Left lung (tissue), 4 donors: ENCODE measurements at regions not wholly inside any gene's neighbourhood (a gene's known extent, or its start where the extent isn't known, plus 50 kb on each side); places are given as distances from the start of the nearest gene placed in this dataset.

Experiments
- ATAC-seq: fragments of 200-7000 bp; cut with Tn5 transposase; one replicate; pipeline ENCODE4 v1.9.1; 2020; ENCODE audit warnings: moderate library complexity
- DNase-seq, 4 donors: peaks; one replicate each; pipeline ENCODE4 v3.0.0-alpha.2; 2013 to 2020
- H3K27ac ChIP-seq, 2 donors: fragments of 200-600 bp; sonication (generic) in 1 of 2; one replicate each; pipeline versions ENCODE4 v1.5.0 to v1.8.0; 2020 to 2021
- H3K27me3 ChIP-seq, 2 donors: fragments of 200-600 bp; sonication (generic) in 1 of 2; one replicate each; pipeline versions ENCODE4 v1.5.0 to v1.8.0; 2020 to 2021
- H3K36me3 ChIP-seq, 2 donors: fragments of 200-600 bp; sonication (generic) in 1 of 2; one replicate each; pipeline versions ENCODE4 v1.5.0 to v1.8.0; 2020 to 2021
- H3K4me1 ChIP-seq, 2 donors: fragments of 200-600 bp; one replicate each; pipeline ENCODE4 v1.8.0; 2021
- H3K4me3 ChIP-seq, 2 donors: fragments of 200-600 bp; sonication (generic) in 1 of 2; one replicate each; pipeline versions ENCODE4 v1.5.0 to v1.8.0; 2020 to 2021; ENCODE audit warnings: mild to moderate bottlenecking in 1 of 2
- H3K9me3 ChIP-seq, 2 donors: fragments of 200-600 bp; sonication (generic) in 1 of 2; one replicate each; pipeline versions ENCODE4 v1.5.0 to v1.8.0; 2020 to 2021
- CTCF ChIP-seq, 2 donors: fragments of 200-600 bp; sonication (generic) in 1 of 2; IDR thresholded peaks; one replicate each; pipeline versions ENCODE4 v1.5.0 to v1.8.0; 2021; ENCODE audit warnings: antibody characterized with exemption in 2 of 2
- intact Hi-C, 2 donors: fragments of 100-400 bp; cut with DNase I; formaldehyde crosslinking; loops; one replicate each; pipeline versions ENCODE4 v1.11.2 to v1.14.2; 2022
- donor health status: DM: no; HTN: yes; CAD: no.
- donor health status: DM: no; HTN: no; CAD: no.

GRCh38 chr2:226508005-226508404 lies 291.6 kb downstream of the IRS1 start:
- ATAC-seq (no peak), DNase-seq (no peak)
- Histone ChIP-seq H3K27ac (no peak overlapping the region), H3K27me3 (no peaks in the 10 kb centered on the region), H3K4me3 (no peak overlapping the region), H3K36me3 (no peaks in the 10 kb centered on the region), H3K9me3 (peaks cover 0 to 9% of the 10 kb centered on the region in 2 donors), H3K4me1 (no peaks in the 10 kb centered on the region)
- intact Hi-C loops = no loop called here
- TF ChIP-seq CTCF (IDR thresholded peaks at IDR 0.05) = no peak

DNA sequence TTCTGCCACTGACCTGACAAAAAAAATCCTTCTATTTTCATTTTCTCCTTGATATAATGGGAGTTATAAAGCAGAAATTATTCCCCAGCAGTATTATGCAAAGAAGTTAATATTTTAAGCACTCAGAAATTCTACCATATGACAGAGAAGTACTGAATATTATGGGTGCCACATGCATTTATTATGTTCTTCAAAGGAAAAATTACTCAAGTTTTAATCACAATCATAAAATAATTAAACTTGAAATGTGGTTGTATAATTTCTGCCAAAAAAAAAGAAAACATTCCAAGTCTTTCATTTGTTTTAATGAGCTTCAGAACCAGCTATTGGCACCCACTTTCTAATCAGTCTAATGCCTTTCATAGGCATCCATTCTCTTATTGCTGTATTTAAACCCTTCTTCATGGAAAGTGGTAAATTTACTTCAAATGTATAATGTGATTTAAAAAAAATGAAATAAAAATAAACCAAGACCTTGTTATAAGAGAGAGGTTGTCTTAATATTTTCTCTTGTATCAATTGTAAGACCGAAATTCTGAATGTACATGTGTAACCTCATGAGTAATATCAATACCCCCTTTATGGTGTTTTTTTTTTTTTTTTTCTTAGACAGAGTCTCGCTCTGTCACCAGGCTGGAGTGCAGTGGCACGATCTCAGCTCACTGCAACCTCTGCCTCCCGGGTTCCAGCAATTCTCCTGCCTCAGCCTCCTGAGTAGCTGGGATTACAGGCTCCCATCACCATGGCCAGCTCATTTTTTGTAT lies 302.3 kb downstream of the IRS1 start:
- intact Hi-C loops = no loop called here
- no peak for ATAC-seq
- no peak overlapping the region for H3K4me3 ChIP-seq
- peaks cover 0 to 3% of the 10 kb centered on the region in 2 donors for H3K9me3 ChIP-seq
- no peaks in the 10 kb centered on the region for H3K36me3 ChIP-seq
- no peak overlapping the region for H3K27ac ChIP-seq
- no peaks in the 10 kb centered on the region for H3K4me1 ChIP-seq
- DNase-seq = no peak
- no peak for TF ChIP-seq CTCF (IDR thresholded peaks at IDR 0.05)
- peaks cover 0 to 4% of the 10 kb centered on the region in 2 donors for H3K27me3 ChIP-seq

DNA sequence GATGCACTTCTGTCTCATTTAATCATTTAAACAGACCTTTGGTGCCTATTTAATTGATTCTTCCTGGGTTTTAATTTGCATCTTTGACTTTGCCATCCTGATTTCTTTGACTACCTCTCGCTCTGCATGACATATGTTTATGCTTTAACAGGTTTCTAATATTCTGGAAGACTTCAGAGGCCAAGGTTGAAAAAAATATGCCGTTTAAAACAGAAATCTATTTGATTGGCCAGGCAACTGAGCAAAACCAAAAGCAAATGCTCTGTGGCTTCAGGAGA lies 303.4 kb downstream of the IRS1 start:
- DNase-seq (no peak), ATAC-seq (no peak)
- Histone ChIP-seq H3K27me3 (peaks cover 0 to 4% of the 10 kb centered on the region in 2 donors), H3K4me3 (no peak overlapping the region), H3K9me3 (peaks cover 0 to 3% of the 10 kb centered on the region in 2 donors), H3K27ac (no peak overlapping the region), H3K4me1 (no peaks in the 10 kb centered on the region), H3K36me3 (no peaks in the 10 kb centered on the region)
- no peak for TF ChIP-seq CTCF (IDR thresholded peaks at IDR 0.05)
- intact Hi-C loops = no loop called here

DNA sequence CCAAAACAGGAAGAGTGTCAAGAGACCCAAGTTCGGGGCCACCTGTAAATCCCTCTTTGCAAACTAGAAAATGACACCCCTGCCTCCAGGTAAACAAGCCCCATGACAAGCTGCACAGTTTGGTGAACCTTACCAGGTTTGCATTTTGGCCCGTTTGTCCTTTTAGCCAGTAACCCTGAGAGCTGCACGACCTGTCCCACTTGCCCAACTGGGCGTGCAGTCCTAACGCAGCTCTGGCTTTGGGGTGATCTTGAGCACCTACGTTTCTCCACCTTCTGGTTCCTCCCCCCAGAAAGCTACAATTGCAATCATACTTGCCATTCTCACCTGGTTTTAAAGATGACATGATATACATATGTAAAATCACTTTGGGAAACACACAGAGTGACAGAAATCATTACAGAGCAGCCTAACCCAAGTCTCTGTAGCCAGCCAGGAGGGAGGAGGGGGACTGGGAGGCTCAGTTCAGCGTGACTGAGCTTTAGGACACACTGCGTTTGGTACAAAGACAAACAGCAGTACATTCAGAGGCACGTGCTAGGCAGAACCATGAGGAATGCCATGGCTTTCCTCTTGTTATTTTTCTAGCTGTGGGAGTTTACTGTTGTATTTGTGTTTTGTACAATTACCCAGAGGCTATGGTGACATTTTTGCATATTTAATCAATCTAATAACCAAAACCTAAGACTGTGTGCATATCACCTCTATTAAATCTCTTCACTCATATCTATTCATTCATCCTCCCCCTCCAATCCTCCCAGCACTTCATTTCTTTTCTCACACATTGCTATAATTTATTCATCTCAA lies 304.0 kb downstream of the IRS1 start:
- H3K4me3 ChIP-seq = no peak overlapping the region
- DNase-seq = no peak
- TF ChIP-seq CTCF (IDR thresholded peaks at IDR 0.05) = no peak
- intact Hi-C loops = no loop called here
- H3K27ac ChIP-seq = no peak overlapping the region
- H3K9me3 ChIP-seq = no peaks in the 10 kb centered on the region
- no peaks in the 10 kb centered on the region for H3K36me3 ChIP-seq
- peaks cover 0 to 4% of the 10 kb centered on the region in 2 donors for H3K27me3 ChIP-seq
- H3K4me1 ChIP-seq = no peaks in the 10 kb centered on the region
- no peak for ATAC-seq

GRCh38 chr2:226491112-226491511 lies 308.5 kb downstream of the IRS1 start:
- ATAC-seq = no peak
- Histone ChIP-seq H3K27me3 (no peaks in the 10 kb centered on the region), H3K9me3 (no peaks in the 10 kb centered on the region), H3K4me1 (no peaks in the 10 kb centered on the region), H3K4me3 (no peak overlapping the region), H3K36me3 (no peaks in the 10 kb centered on the region), H3K27ac (no peak overlapping the region)
- intact Hi-C loops = no loop called here
- no peak for DNase-seq
- no peak for TF ChIP-seq CTCF (IDR thresholded peaks at IDR 0.05)
